HG02588 (cell line): ENCODE measurements at regions not wholly inside any gene's neighbourhood (a gene's known extent, or its start where the extent isn't known, plus 50 kb on each side); places are given as distances from the start of the nearest gene placed in this dataset.

Source experiments
- ATAC-seq: cut with Tn5 transposase; IDR thresholded peaks from one replicate; pipeline ENCODE4 v1.9.1; 2021; ENCODE audit warnings: mild to moderate bottlenecking, moderate library complexity; ENCODE audit not compliant: unreplicated experiment

DNA sequence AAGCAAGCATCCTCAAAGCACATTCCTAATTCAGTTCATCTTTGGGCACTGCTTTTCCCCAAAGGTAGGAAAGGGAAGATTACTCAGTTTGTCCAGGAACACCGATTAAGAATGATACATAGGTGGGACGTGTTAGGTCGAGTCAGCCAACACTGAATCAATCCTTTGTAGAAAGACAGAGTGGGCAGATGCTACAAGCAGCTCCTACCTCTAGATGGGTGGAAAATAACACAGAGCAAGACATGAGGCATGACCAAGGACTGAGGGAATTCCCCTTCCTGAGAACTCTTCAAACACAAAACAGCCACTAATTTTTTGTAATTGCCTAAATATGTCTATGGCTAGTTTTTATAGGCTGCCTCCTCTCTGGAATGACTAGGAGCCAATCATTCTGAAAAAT lies 331.7 kb downstream of the HNRNPD start:
- ATAC-seq = no peak

DNA sequence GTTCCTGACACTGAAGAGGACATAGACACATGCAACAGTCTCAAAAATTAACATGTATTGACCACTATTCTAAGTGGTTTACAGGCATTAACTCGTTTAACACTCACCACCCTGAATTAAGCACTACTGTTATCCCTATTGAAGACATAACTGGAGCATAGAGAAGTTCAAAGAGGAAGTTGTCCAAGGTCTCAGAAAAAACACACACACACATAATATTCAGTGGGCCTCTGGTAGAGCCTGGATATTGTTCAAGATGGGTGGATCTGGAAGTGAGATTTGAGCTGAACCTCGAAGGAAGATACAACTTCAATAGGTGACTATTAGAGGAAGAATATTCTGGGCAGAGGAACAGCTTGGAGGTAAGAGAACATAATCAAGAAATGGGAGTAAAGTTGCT lies 334.9 kb downstream of the HNRNPD start:
- no peak for ATAC-seq

GRCh38 chr4:82036181-82036580 lies 337.6 kb downstream of the HNRNPD start:
- no peak for ATAC-seq

- ATAC-seq = no peak
These were observed 338.9 kb downstream of the HNRNPD start for GRCh38 chr4:82034878-82035277.

DNA sequence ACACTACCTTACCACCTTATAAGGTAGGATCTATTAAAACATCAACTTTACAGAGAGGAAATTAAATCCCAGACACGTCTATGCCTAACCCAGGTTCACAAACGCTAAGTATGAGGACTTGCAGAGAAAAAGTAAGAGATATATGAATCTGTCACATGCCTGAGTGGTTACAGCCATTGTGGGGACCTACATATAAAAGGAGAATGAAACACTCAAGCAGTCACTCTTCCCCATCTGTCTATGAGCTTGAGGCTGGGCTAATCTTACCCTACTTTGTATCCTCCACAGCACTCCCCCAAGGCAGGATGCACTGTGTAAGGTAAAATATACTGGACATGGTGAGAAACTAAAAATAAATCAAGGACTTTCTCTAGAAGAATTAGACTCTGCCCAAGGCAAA lies 339.9 kb downstream of the HNRNPD start:
- no peak for ATAC-seq

- ATAC-seq = no peak
These were observed 342.3 kb downstream of the HNRNPD start for GRCh38 chr4:82031376-82031927.

DNA sequence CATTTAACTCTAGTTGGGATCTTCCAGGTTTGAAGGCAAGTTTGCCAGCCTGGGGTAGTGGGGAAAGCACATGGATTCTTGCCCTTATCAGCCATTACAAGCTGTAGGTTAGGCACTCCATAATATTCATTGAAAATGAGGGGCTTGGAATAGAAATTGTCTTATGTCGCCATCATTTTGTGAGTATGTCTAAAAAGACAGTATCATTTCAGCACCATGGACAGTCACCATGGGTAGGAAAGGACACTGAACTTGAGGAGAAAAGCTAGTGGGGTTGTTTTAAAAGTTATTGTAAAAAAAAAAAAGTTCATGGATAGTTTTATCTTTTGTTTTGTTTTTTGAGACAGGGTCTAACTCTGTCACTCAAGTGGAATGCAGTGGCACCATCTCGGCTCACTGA lies 356.1 kb downstream of the HNRNPD start:
- ATAC-seq = no peak

DNA sequence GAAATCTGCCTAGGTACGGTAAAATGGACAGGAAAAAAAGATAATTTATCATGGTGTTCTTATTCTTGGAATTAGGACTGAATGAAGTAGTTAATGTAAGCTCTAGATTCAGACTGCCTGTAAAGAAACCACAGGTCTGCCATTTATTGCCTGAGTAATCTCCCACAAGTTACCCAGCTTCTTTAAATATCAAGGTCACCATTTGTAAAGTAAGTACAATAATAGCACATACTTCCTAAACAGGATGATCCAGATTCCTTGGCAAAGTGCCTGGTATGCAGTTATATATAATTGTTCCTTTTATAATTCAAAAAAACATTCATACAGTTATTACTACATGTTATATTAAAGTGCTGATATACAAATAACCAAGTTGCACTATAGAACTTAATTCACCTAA lies 368.6 kb downstream of the HNRNPD start:
- ATAC-seq = no peak

DNA sequence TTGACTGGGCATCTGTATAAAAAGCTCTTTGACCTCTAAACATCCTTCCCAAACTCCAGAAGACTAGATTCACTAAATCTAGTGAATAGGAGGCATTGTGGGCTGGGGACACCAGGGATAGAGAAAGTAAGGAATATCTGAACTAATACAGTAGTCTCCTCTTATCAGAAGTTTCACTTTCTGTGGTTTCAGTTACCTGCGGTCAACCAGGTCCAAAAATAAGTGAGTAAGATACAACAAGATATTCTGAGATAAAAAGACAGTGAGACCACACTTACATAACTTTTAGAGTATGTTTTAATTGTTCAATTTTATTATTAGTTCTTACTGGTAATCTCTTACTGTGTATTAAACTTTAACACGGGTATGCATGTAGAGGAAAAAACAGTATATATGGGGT lies 376.5 kb downstream of the HNRNPD start:
- no peak for ATAC-seq

- ATAC-seq = no peak
These were observed 382.9 kb downstream of the HNRNPD start for GRCh38 chr4:81990898-81991297.

DNA sequence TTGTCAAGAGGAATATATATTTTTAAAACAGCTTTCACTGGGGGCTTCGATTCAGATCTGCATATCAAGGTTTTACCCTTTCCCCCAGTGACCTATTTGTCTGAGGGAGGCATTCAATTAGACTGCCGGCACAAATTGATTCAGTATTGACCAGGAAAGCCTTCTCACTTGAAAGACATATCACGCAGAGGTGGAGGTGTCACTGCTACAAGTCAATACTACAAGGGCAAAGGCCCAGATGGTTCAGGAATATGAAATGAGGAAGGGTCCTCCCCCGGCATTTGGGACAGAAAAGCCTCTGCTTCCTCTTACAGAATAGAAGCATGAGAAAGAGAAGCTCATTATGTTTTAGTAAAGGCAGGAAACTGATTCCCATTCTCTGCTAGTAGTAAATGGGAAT lies 383.6 kb downstream of the HNRNPD start:
- ATAC-seq = no peak

DNA sequence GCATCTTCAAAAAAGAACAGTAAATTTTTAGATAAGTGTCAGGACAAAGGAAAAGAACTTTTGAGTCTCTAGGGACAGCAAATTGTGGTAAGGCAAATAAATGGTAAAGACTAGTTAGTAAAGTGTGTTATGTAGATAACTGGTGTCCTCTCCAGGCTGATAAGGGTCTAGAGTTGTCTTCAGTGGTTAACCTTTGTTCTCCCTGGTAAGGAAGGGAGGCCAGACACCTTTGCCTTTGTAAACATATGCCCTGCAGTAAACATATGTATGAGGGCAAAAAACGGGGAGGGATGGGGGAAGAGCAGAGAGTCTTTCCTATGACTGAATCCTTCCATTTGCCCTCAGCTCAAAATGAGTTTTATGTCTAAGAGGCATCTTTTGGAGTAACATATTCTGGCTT lies 384.6 kb downstream of the HNRNPD start:
- ATAC-seq = no peak

- ATAC-seq = no peak
These were observed 385.6 kb downstream of the HNRNPD start for GRCh38 chr4:81988178-81988577.

- no peak for ATAC-seq
These were observed 389.0 kb downstream of the HNRNPD start for GRCh38 chr4:81984746-81985145.

DNA sequence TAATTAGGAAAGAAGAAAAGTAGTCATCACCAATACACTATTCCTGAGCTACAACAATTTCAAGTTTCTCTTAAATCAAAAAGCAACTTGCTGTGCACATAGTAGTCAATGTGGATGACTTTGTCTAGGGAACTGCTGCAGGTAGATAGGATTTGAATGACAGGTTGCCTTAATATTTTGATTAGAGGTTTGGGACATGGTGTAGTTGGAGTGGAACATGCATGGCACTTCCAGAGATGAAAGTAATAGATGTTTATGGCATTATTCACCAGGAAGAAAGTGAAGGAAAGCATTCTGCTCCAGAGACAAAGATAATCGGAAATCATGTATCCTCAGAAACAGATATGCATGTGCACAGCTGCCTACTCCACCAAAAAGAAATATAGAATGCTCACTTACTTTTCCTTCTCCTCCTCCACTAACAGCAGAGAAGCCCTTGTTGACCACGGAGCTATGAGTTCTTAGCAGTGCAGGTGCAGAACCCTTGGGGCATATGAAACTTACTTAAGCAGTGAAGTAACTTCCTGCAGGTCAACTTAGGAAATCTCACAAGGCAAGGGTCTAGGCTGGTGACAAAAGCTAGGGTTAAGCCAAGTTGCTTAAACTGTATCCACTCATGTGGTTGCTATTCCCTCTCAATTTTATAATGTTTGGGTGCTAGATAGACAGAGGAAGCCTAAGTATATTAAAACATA lies 390.8 kb downstream of the HNRNPD start:
- ATAC-seq = no peak

GRCh38 chr4:81981218-81981617 lies 392.6 kb downstream of the HNRNPD start:
- no peak for ATAC-seq

DNA sequence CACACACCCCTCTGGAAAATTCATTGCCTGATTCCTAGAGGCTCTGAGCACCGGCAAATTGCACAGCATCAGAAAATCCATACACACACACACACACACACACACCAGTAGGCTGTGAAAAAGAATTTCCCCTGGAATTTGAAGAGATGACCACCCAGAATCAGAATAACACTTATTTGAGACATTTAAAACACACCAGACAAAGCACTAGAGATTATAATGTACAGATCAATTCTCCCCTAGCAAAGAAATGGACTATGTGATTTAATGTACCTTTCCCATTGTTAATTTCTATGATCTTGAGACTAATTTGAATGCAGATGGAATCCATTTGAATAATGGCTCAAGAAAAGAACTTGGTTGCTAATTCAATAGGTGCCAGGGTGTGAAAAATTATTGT lies 399.3 kb downstream of the HNRNPD start:
- no peak for ATAC-seq

DNA sequence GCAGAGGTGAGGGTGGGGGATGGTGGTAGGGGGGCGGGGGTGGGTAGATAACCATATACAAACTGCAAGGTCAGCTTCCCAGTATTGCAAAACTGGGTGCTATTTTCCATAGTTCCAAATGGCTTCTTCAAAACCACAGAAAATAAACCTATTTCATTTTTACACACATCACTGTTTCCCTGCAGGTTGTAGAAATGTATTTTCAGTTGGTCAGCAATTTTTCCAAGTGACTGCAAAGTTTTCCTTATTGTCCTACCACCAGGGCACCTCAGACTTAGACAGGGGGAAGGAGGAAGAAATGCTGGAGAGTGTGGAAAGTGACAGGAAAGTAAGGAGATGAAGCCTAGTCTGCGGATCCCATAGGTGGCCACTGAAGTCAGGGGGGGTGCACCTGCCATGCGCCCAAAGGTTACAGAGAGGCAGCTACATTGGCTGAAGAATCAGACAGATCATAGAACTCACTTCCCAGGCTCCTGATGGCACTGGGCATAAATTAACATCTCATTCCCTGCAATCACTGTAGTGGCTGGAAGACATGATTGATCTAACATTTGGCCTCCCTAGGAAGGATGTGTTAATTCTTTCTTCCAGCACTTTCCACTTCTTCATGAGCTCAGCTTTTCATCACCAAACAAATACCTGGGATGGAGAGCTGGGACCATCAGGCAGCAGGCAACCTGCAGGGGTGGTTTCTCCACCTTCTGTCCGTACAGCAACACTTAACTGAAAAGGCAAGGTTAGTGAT lies 402.0 kb downstream of the HNRNPD start:
- ATAC-seq = no peak

- ATAC-seq = no peak
These were observed 402.7 kb downstream of the HNRNPD start for GRCh38 chr4:81971061-81971460.

DNA sequence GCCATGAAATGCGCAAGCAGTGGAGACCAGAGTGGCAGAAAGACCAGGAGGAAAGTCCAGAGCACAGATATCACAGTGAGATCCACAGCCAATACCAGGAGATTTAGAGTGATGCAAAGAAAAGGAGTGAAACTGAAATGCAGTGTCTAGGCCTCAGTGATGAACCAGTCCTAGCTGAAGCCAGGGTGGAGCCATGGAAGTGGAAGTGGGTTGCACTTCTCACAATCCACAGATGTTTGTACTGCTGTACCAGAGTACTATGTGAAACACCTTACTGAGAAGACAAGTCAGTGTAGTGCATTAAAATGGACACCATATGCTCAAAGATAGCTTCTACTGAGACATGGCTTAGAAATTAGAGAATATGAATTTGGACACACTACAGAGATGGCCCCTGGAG lies 403.3 kb downstream of the HNRNPD start:
- no peak for ATAC-seq

DNA sequence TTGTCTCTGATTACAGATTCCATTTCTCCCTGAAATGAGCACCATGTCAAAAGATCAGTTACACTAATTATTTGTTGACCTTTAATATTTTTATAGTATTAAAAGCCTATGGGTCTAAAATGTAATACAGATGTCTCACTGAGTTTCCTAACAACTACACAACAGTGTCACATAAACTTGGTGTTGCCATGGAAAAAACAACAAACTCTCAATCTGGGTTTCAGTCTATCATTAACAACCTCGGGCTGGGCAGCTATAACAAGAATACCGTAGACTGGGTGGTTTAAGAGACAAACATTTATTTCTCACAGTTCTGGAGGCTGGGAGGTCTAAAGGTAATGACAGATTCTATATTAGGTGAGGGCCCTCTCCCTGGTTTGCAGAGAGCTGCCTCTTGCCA lies 407.1 kb downstream of the HNRNPD start:
- ATAC-seq = no peak

GRCh38 chr4:81965911-81966310 lies 407.9 kb downstream of the HNRNPD start:
- no peak for ATAC-seq
